B cell (primary cell): ENCODE measurements at regions not wholly inside any gene's neighbourhood (a gene's known extent, or its start where the extent isn't known, plus 50 kb on each side); places are given as distances from the start of the nearest gene placed in this dataset.
"Not testable (repeated sequence)": the region's sequence is repeated elsewhere in the genome, so short reads cannot be mapped to it uniquely, and the experiment has no call there.

Experiments
- CTCF ChIP-seq: fragments of 200-600 bp; IDR thresholded peaks from one replicate; pipeline ENCODE4 v1.8.0; 2022; ENCODE audit warnings: antibody characterized with exemption, mild to moderate bottlenecking
- EZH2 ChIP-seq: IDR thresholded peaks from 2 replicates; pipeline ENCODE4 v1.6.1; 2012; ENCODE audit warnings: borderline replicate concordance, low read depth, mild to moderate bottlenecking, moderate library complexity, low read length; ENCODE audit not compliant: insufficient read depth, poor library complexity, severe bottlenecking

- TF ChIP-seq CTCF, EZH2: not testable (repeated sequence)
Observed at GRCh38 chr6:140147825-140148814, 773.7 kb upstream of the CITED2 start.
